MCF 10A (cell line): ENCODE measurements at regions not wholly inside any gene's neighbourhood (a gene's known extent, or its start where the extent isn't known, plus 50 kb on each side); places are given as distances from the start of the nearest gene placed in this dataset.

Source experiments
- BruUV-seq: library from RNA; stranded (reverse); fragments of 400-500 nt; replicated peaks from 2 replicates; lab custom pipeline; 2021; lab: Mats Ljungman, UMichigan
- CTCF ChIA-PET: fragments of 300-600 bp; sonication (Branson Sonifier 250); formaldehyde crosslinking; extraction: SDS; loops from one replicate; lab custom pipeline; 2021; ENCODE audit warnings: antibody characterized with exemption, inconsistent platforms; lab: Yijun Ruan, JAX
- POLR2A ChIA-PET: fragments of 300-600, 350-650 bp; sonication (Branson Sonifier 250); formaldehyde crosslinking; extraction: SDS; loops from one replicate; lab custom pipeline; 2020; ENCODE audit warnings: antibody characterized with exemption, inconsistent platforms; lab: Yijun Ruan, JAX
- DNase-seq: peaks from one replicate; pipeline ENCODE4 v3.0.0-alpha.2; 2018; ENCODE audit not compliant: unreplicated experiment
- H3K27ac Mint-ChIP-seq: one replicate; pipeline ENCODE4 v1.8.0; 2022; ENCODE audit warnings: mild to moderate bottlenecking, low read depth, mixed read lengths; ENCODE audit not compliant: unreplicated experiment
- H3K27me3 Mint-ChIP-seq: one replicate; pipeline ENCODE4 v1.8.0; 2022; ENCODE audit warnings: mixed read lengths; ENCODE audit not compliant: insufficient read depth, unreplicated experiment
- H3K36me3 Mint-ChIP-seq: one replicate; pipeline ENCODE4 v1.8.0; 2022; ENCODE audit warnings: mild to moderate bottlenecking, moderate library complexity, mixed read lengths; ENCODE audit not compliant: insufficient read depth, unreplicated experiment
- H3K4me1 Mint-ChIP-seq: one replicate; pipeline ENCODE4 v1.8.0; 2022; ENCODE audit warnings: mixed read lengths; ENCODE audit not compliant: insufficient read depth, unreplicated experiment
- H3K4me3 Mint-ChIP-seq: one replicate; pipeline ENCODE4 v1.8.0; 2022; ENCODE audit warnings: mild to moderate bottlenecking, moderate library complexity, mixed read lengths; ENCODE audit not compliant: unreplicated experiment
- H3K9me3 Mint-ChIP-seq: one replicate; pipeline ENCODE4 v1.8.0; 2022; ENCODE audit warnings: mixed read lengths; ENCODE audit not compliant: unreplicated experiment
- intact Hi-C: fragments of 100-400 bp; cut with micrococcal nuclease; formaldehyde crosslinking; loops from 2 replicates; pipeline ENCODE4 v1.14.1; 2022
- TF ChIP-seq, protein P1 (sequence below): fragments of 200-600 bp; IDR thresholded peaks from one replicate; pipeline ENCODE4 v1.8.0; 2022; ENCODE audit warnings: antibody characterized with exemption, mild to moderate bottlenecking; ENCODE audit not compliant: unreplicated experiment

DNA sequence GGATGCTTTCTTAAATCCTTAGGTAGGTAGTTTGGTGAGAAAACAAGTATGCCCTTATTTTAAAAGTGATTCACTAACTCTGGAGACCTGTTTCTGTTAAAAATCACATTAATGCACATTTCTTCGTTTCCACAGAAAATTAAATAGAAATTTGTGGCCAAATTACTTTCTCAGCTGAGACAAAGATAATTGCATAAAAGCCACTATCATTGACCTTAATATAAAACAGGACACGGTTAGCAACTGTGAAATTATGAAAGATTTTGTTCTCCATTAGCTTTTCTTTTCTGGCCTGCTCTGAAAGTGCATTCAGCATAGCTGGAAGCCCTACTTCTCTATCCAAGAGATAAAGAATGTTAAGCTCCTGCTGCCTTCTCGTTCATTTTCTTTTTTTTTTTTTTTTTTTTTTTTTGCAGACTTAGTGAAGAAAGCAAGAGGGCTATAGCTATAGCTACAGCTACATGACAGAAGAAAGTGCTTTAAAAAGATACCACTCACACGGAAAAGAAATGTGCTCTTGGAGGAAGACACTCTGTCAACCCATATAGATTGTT lies 576.9 kb downstream of the OTOL1 start:
- H3K9me3 Mint-ChIP-seq, result no peaks in the 10 kb centered on the region
- no peak overlapping the region for H3K4me3 Mint-ChIP-seq
- BruUV-seq, result no TSS peak
- CTCF ChIA-PET, result no interaction called here
- intact Hi-C loops, result no loop called here
- POLR2A ChIA-PET, result no interaction called here
- TF ChIP-seq, protein P1, sequence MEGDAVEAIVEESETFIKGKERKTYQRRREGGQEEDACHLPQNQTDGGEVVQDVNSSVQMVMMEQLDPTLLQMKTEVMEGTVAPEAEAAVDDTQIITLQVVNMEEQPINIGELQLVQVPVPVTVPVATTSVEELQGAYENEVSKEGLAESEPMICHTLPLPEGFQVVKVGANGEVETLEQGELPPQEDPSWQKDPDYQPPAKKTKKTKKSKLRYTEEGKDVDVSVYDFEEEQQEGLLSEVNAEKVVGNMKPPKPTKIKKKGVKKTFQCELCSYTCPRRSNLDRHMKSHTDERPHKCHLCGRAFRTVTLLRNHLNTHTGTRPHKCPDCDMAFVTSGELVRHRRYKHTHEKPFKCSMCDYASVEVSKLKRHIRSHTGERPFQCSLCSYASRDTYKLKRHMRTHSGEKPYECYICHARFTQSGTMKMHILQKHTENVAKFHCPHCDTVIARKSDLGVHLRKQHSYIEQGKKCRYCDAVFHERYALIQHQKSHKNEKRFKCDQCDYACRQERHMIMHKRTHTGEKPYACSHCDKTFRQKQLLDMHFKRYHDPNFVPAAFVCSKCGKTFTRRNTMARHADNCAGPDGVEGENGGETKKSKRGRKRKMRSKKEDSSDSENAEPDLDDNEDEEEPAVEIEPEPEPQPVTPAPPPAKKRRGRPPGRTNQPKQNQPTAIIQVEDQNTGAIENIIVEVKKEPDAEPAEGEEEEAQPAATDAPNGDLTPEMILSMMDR, result no peak
- no peak for DNase-seq
- no peaks in the 10 kb centered on the region for H3K36me3 Mint-ChIP-seq
- no peak overlapping the region for H3K27ac Mint-ChIP-seq
- no peaks in the 10 kb centered on the region for H3K27me3 Mint-ChIP-seq
- H3K4me1 Mint-ChIP-seq, result no peaks in the 10 kb centered on the region

DNA sequence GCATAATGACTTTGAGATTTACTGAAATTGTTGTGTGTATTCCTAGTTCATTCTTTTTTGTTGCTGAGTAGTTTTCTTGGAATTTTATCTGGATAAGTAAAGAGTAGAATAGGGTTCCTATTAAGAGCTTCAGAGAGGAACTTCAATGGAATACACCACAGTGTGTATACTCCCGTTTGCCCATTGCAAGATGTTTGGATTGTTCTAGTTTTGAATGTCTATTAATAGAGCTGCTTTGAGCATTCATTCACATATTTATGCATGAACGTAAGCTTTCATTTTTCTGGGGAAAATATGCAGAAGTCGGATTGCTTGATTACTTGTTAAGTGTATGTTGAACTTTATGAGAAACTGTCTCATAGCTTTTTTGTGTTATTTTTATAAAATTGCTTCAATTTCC lies 580.5 kb downstream of the OTOL1 start:
- TF ChIP-seq, protein P1, result no peak
- Mint-ChIP-seq H3K4me1 (no peaks in the 10 kb centered on the region), H3K36me3 (no peaks in the 10 kb centered on the region), H3K4me3 (no peak overlapping the region), H3K9me3 (no peaks in the 10 kb centered on the region), H3K27ac (no peak overlapping the region), H3K27me3 (no peaks in the 10 kb centered on the region)
- ChIA-PET CTCF (interaction anchor here (0.7 kb wide), 1 partner anchor 913 kb away, joined by 3 read pairs; no protein-coding TSS in a partner anchor), POLR2A (no interaction called here)
- DNase-seq, result no peak
- no TSS peak for BruUV-seq
- intact Hi-C loops, result no loop called here

DNA sequence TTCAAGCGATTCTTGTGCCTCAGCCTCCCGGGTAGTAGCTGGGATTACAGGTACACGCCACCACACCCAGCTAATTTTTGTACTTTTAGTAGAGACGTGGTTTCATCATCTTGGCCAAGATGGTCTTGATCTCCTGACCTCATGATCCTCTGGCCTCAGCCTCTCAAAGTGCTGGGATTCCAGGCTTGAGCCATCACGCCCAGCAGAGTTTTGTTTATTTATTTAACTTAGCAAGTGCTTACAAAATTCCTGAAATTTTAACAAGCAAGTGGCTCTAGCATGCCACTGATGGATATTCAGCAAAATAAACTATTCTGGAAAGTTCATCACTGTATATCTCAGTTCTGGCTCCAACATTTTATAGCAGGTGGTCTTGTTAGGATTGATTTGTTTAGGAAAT lies 585.9 kb downstream of the OTOL1 start:
- no peaks in the 10 kb centered on the region for H3K9me3 Mint-ChIP-seq
- no peak overlapping the region for H3K4me3 Mint-ChIP-seq
- TF ChIP-seq, protein P1, result no peak
- H3K27me3 Mint-ChIP-seq, result no peaks in the 10 kb centered on the region
- no TSS peak for BruUV-seq
- intact Hi-C loops, result no loop called here
- H3K27ac Mint-ChIP-seq, result no peak overlapping the region
- ChIA-PET CTCF (no interaction called here), POLR2A (no interaction called here)
- no peaks in the 10 kb centered on the region for H3K36me3 Mint-ChIP-seq
- no peak for DNase-seq
- no peaks in the 10 kb centered on the region for H3K4me1 Mint-ChIP-seq

DNA sequence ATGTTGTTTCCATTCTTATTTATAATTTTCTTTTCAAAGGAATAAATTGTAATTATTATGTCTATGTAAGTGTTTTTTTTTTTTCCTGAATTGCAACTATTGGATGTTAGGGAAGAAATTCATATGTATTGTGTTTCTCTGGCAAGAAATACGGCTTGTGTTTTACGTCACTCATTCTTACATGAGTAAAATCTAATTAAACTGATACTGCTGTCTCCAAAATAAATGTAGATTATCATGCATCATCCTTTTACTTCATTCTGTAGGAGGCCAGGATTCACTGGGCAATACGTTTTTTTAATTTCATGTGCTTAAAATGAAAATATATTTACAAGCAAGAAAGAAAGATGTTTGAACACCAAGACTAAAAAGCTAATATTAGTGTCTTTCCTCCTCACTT lies 590.8 kb downstream of the OTOL1 start:
- Mint-ChIP-seq H3K36me3 (no peaks in the 10 kb centered on the region), H3K4me3 (no peak overlapping the region), H3K9me3 (no peaks in the 10 kb centered on the region), H3K4me1 (no peaks in the 10 kb centered on the region), H3K27me3 (no peaks in the 10 kb centered on the region), H3K27ac (no peak overlapping the region)
- BruUV-seq, result no TSS peak
- intact Hi-C loops, result no loop called here
- ChIA-PET CTCF (no interaction called here), POLR2A (no interaction called here)
- no peak for DNase-seq
- TF ChIP-seq, protein P1, result no peak
